ENCODE measurements at regions not wholly inside any gene's neighbourhood (a gene's known extent, or its start where the extent isn't known, plus 50 kb on each side); places are given as distances from the start of the nearest gene placed in this dataset.

GRCh38 chr2:223511168-223511567 is 91.0 kb downstream of the SCG2 start:
- Histone ChIP-seq H3K27me3 (no peaks in the 10 kb centered on the region), H3K4me1 (no peaks in the 10 kb centered on the region), H3K9me3 (no peaks in the 10 kb centered on the region), H3K27ac (no peak overlapping the region), H3K4me3 (no peak overlapping the region), H3K36me3 (no peaks in the 10 kb centered on the region)
- TF ChIP-seq POLR2A (IDR thresholded peaks at IDR 0.05) = no peak
- TF ChIP-seq POLR2AphosphoS5 (IDR thresholded peaks at IDR 0.05) = no peak
- TF ChIP-seq EP300 (IDR thresholded peaks at IDR 0.05) = no peak
- TF ChIP-seq CTCF (IDR thresholded peaks at IDR 0.05) = no peak
- 71 to 73% methylated on average over 4 of the region's 4 CpGs for WGBS, 2 donors
- DNase-seq = no peak
- intact Hi-C loops (cut with DNase I) = no loop called here

GRCh38 chr2:223513771-223514455 is 88.2 kb downstream of the SCG2 start:
- intact Hi-C loops (cut with DNase I) = no loop called here
- no peaks in the 10 kb centered on the region for H3K9me3 ChIP-seq
- 80 to 88% methylated on average over 4 of the region's 4 CpGs for WGBS, 2 donors
- TF ChIP-seq CTCF (IDR thresholded peaks at IDR 0.05) (no peak), POLR2AphosphoS5 (IDR thresholded peaks at IDR 0.05) (no peak), EP300 (IDR thresholded peaks at IDR 0.05) (no peak), POLR2A (IDR thresholded peaks at IDR 0.05) (no peak)
- DNase-seq = no peak
- H3K27ac ChIP-seq = no peak overlapping the region
- H3K4me3 ChIP-seq = no peak overlapping the region
- H3K27me3 ChIP-seq = no peaks in the 10 kb centered on the region
- no peaks in the 10 kb centered on the region for H3K4me1 ChIP-seq
- no peaks in the 10 kb centered on the region for H3K36me3 ChIP-seq

- DNase-seq = no peak
- H3K36me3 ChIP-seq = no peaks in the 10 kb centered on the region
- intact Hi-C loops (cut with DNase I) = no loop called here
- H3K27me3 ChIP-seq = no peaks in the 10 kb centered on the region
- H3K4me1 ChIP-seq = no peaks in the 10 kb centered on the region
- H3K27ac ChIP-seq = no peak overlapping the region
- H3K4me3 ChIP-seq = no peak overlapping the region
- H3K9me3 ChIP-seq = no peaks in the 10 kb centered on the region
- TF ChIP-seq CTCF (IDR thresholded peaks at IDR 0.05) (no peak), POLR2AphosphoS5 (IDR thresholded peaks at IDR 0.05) (no peak), EP300 (IDR thresholded peaks at IDR 0.05) (no peak), POLR2A (IDR thresholded peaks at IDR 0.05) (no peak)
Observed at GRCh38 chr2:223519471-223519870, 82.7 kb downstream of the SCG2 start.

GRCh38 chr2:223522796-223523195 is 79.4 kb downstream of the SCG2 start:
- no peaks in the 10 kb centered on the region for H3K4me1 ChIP-seq
- H3K9me3 ChIP-seq = no peaks in the 10 kb centered on the region
- H3K27ac ChIP-seq = no peak overlapping the region
- H3K4me3 ChIP-seq = no peak overlapping the region
- intact Hi-C loops (cut with DNase I) = no loop called here
- H3K27me3 ChIP-seq = no peaks in the 10 kb centered on the region
- no peak for DNase-seq
- WGBS, 2 donors = 80 to 84% methylated on average over 2 of the region's 2 CpGs
- H3K36me3 ChIP-seq = no peaks in the 10 kb centered on the region
- TF ChIP-seq POLR2A (IDR thresholded peaks at IDR 0.05) (no peak), CTCF (IDR thresholded peaks at IDR 0.05) (no peak)

- no peaks in the 10 kb centered on the region for H3K9me3 ChIP-seq
- H3K4me3 ChIP-seq = no peak overlapping the region
- 88% methylated on average over 4 of the region's 4 CpGs for WGBS, 2 donors
- no peak for TF ChIP-seq POLR2AphosphoS5 (IDR thresholded peaks at IDR 0.05)
- TF ChIP-seq EP300 (IDR thresholded peaks at IDR 0.05) = no peak
- TF ChIP-seq POLR2A (IDR thresholded peaks at IDR 0.05) = no peak
- no peak for TF ChIP-seq CTCF (IDR thresholded peaks at IDR 0.05)
- DNase-seq = no peak
- intact Hi-C loops (cut with DNase I) = no loop called here
- H3K36me3 ChIP-seq = no peaks in the 10 kb centered on the region
- no peaks in the 10 kb centered on the region for H3K27me3 ChIP-seq
- H3K4me1 ChIP-seq = no peaks in the 10 kb centered on the region
- H3K27ac ChIP-seq = no peak overlapping the region
Observed at GRCh38 chr2:223523551-223524001, 78.6 kb downstream of the SCG2 start.
